Activated T-helper 17 cell treated with anti-CD3 and anti-CD28 coated beads, Interleukin-2, amount 50 U/mL, for 72 hours (primary cell): ENCODE measurements at regions not wholly inside any gene's neighbourhood (a gene's known extent, or its start where the extent isn't known, plus 50 kb on each side); places are given as distances from the start of the nearest gene placed in this dataset.
"Not testable (repeated sequence)": the region's sequence is repeated elsewhere in the genome, so short reads cannot be mapped to it uniquely, and the experiment has no call there.

ENCODE experiments used
- ATAC-seq: fragments of 150-1000 bp; cut with Tn5 transposase; replicated peaks from 2 replicates; pipeline ENCODE4 v1.10.0; 2021; ENCODE audit warnings: mild to moderate bottlenecking, moderate library complexity
- H3K27ac Mint-ChIP-seq: one replicate; pipeline ENCODE4 v1.8.0; 2022; ENCODE audit warnings: mixed read lengths
- H3K27me3 Mint-ChIP-seq: one replicate; pipeline ENCODE4 v1.8.0; 2022; ENCODE audit warnings: mixed read lengths
- H3K36me3 Mint-ChIP-seq: one replicate; pipeline ENCODE4 v1.8.0; 2022; ENCODE audit warnings: low read depth, mild to moderate bottlenecking, mixed read lengths
- H3K4me1 Mint-ChIP-seq: one replicate; pipeline ENCODE4 v1.8.0; 2022; ENCODE audit warnings: mixed read lengths
- H3K4me3 Mint-ChIP-seq: one replicate; pipeline ENCODE4 v1.8.0; 2022; ENCODE audit warnings: mild to moderate bottlenecking, mixed read lengths
- H3K9me3 Mint-ChIP-seq: one replicate; pipeline ENCODE4 v1.8.0; 2022; ENCODE audit warnings: mixed read lengths

- H3K27me3 Mint-ChIP-seq = no peaks in the 10 kb centered on the region
- H3K9me3 Mint-ChIP-seq = no peaks in the 10 kb centered on the region
- no peaks in the 10 kb centered on the region for H3K4me1 Mint-ChIP-seq
- no peaks in the 10 kb centered on the region for H3K36me3 Mint-ChIP-seq
- no peak for ATAC-seq
- H3K4me3 Mint-ChIP-seq = no peak overlapping the region
- no peak overlapping the region for H3K27ac Mint-ChIP-seq
Observed at GRCh38 chr4:164307262-164307661, 446.7 kb upstream of the SMIM31 start.

DNA sequence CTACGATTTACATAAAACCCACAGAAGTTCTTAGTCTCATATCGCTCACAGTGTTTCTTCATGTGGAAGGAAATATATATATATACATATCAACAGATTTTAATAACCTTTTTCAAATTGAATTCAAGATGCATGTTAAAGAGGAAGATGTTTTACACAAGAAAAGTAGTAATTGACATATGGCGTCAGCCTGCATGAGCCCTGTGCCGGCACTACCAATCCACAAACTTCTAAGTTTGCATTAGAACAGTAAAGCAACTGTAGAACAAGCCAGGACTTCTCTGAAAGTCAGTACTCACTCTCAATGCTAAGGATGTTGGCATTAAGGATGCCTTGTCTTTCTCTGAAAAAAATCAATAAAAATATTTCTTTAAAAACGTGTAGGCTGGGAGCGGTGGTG, 441.3 kb upstream of the SMIM31 start:
- Mint-ChIP-seq H3K27me3 (no peaks in the 10 kb centered on the region), H3K27ac (no peak overlapping the region), H3K4me1 (no peaks in the 10 kb centered on the region), H3K9me3 (no peaks in the 10 kb centered on the region), H3K4me3 (no peak overlapping the region), H3K36me3 (no peaks in the 10 kb centered on the region)
- no peak for ATAC-seq

- ATAC-seq = no peak
Observed at GRCh38 chr4:164313853-164314252, 440.1 kb upstream of the SMIM31 start.

DNA sequence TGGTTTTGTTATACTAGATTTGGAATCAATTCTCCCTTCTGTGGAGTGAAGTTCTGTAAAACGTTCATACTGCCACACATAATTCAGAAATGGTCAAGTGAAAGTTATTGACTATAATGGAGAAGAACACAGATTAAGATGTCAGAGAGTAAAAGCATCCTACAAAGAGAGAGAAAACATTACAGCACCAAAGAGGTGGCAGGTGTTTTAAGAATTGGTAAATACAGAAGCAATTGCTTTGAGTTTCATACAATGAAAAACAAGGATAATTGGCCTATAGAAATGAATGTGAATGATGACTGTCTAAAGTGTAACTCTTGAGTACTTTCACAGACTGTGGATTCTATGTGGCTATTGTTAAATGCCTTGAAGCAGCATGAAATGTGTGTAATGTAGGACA, 435.6 kb upstream of the SMIM31 start:
- ATAC-seq = no peak
- H3K9me3 Mint-ChIP-seq = no peaks in the 10 kb centered on the region
- H3K4me3 Mint-ChIP-seq = no peak overlapping the region
- no peaks in the 10 kb centered on the region for H3K4me1 Mint-ChIP-seq
- no peaks in the 10 kb centered on the region for H3K36me3 Mint-ChIP-seq
- H3K27me3 Mint-ChIP-seq = no peaks in the 10 kb centered on the region
- no peak overlapping the region for H3K27ac Mint-ChIP-seq

More at GRCh38 chr4:164313853-164314252, 440.1 kb upstream of the SMIM31 start:
- Mint-ChIP-seq H3K4me3 (no peak overlapping the region), H3K27me3 (no peaks in the 10 kb centered on the region), H3K36me3 (no peaks in the 10 kb centered on the region), H3K9me3 (no peaks in the 10 kb centered on the region), H3K4me1 (no peaks in the 10 kb centered on the region), H3K27ac (no peak overlapping the region)

DNA sequence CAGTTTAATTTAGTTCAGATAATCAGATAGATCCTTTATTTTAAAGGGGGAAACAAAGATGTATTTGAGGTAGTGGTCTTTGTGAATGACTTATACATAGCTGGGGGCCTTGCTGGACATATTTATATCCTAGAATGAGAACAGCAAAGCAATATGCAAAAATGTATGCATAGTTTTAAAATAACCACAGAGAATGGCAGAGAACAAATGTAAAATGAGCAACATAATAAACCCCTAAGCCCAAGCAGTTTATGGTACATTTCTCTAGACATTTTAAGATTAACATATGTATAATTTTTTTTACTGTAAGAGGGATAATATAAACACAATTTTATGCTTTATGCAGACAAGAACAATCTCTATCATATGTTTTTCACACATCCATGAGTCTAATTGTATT, 434.2 kb upstream of the SMIM31 start:
- no peak overlapping the region for H3K27ac Mint-ChIP-seq
- no peaks in the 10 kb centered on the region for H3K4me1 Mint-ChIP-seq
- H3K9me3 Mint-ChIP-seq = no peaks in the 10 kb centered on the region
- no peak overlapping the region for H3K4me3 Mint-ChIP-seq
- no peaks in the 10 kb centered on the region for H3K36me3 Mint-ChIP-seq
- H3K27me3 Mint-ChIP-seq = no peaks in the 10 kb centered on the region
- no peak for ATAC-seq

DNA sequence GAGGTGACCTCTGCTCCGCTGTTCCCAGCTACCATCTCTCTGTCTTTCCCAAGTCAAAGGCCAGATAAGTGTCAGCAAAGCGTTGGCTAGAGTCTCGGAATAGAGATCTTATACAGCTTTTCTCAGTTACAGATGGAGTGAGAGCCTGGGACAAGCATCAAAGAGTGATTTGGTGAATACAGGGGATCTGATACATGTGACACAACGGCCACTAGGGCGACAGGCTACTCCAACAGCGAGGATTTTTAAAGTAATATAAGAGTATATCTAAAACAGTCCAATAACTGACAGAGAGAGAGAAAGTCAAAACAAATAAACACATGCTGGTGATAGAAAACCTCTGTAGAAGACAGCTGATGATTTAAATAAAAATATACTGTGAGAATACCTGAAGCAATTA, 433.1 kb upstream of the SMIM31 start:
- Mint-ChIP-seq H3K36me3 (no peaks in the 10 kb centered on the region), H3K4me3 (no peak overlapping the region), H3K4me1 (no peaks in the 10 kb centered on the region), H3K27ac (no peak overlapping the region), H3K27me3 (no peaks in the 10 kb centered on the region), H3K9me3 (no peaks in the 10 kb centered on the region)
- no peak for ATAC-seq

GRCh38 chr4:164326056-164326455, 427.9 kb upstream of the SMIM31 start:
- Mint-ChIP-seq H3K36me3 (no peaks in the 10 kb centered on the region), H3K9me3 (no peaks in the 10 kb centered on the region), H3K4me3 (no peak overlapping the region), H3K27ac (no peak overlapping the region), H3K27me3 (peaks cover 4% of the 10 kb centered on the region), H3K4me1 (no peaks in the 10 kb centered on the region)
- ATAC-seq = no peak

GRCh38 chr4:164337219-164337944, 416.5 kb upstream of the SMIM31 start:
- H3K4me3 Mint-ChIP-seq = no peak overlapping the region
- H3K9me3 Mint-ChIP-seq = peaks cover 5% of the 10 kb centered on the region
- ATAC-seq = no peak
- H3K36me3 Mint-ChIP-seq = no peaks in the 10 kb centered on the region
- H3K27me3 Mint-ChIP-seq = peaks cover 4% of the 10 kb centered on the region
- H3K4me1 Mint-ChIP-seq = no peaks in the 10 kb centered on the region
- no peak overlapping the region for H3K27ac Mint-ChIP-seq

DNA sequence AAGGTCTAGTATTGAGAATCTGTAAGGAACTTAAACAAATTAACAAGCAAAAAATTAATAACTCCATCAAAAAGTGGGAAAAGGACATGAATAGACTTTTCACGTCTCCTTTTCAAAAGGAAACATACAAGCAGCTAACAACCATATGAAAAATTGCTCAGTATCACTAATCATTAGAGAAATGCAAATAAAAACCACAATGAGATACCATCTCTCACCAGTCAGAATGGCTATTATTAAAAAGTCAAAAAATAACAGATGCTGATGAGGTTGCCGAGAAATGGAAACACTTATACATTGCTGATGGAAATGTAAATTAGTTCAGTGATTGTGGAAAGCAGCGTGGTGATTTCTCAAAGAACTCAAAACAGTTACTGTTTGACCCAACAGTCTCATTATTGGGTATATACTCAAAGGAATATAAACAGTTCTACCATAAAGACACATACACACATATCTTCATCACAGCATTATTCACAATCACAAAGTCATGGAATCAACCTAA, 410.4 kb upstream of the SMIM31 start:
- Mint-ChIP-seq H3K27me3 (no peaks in the 10 kb centered on the region), H3K9me3 (no peaks in the 10 kb centered on the region), H3K4me3 (no peak overlapping the region), H3K27ac (no peak overlapping the region), H3K36me3 (no peaks in the 10 kb centered on the region), H3K4me1 (no peaks in the 10 kb centered on the region)
- ATAC-seq = no peak

GRCh38 chr4:164345756-164346155, 408.2 kb upstream of the SMIM31 start:
- Mint-ChIP-seq H3K4me3 (no peak overlapping the region), H3K36me3 (no peaks in the 10 kb centered on the region), H3K9me3 (no peaks in the 10 kb centered on the region), H3K27ac (no peak overlapping the region), H3K27me3 (no peaks in the 10 kb centered on the region), H3K4me1 (no peaks in the 10 kb centered on the region)
- no peak for ATAC-seq

DNA sequence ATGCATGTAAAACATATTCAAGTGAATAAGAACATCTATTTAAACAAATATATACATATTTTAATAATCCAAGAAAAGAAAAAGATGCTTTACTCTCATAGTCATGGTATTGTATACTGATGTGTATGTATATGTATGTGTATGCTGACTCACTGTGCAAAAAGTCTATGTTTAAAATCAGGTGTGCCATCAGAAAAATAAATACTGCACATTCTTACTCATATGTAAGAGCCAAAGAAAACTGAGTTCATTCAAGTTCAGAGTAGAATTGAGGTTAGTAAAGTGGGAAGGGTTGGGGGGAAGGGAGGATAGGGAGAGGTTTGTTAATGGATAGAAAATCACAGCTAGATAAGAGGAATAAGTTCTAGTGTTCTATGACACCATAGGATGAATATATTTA, 403.9 kb upstream of the SMIM31 start:
- H3K27ac Mint-ChIP-seq = no peak overlapping the region
- H3K4me3 Mint-ChIP-seq = no peak overlapping the region
- H3K36me3 Mint-ChIP-seq = no peaks in the 10 kb centered on the region
- H3K9me3 Mint-ChIP-seq = no peaks in the 10 kb centered on the region
- no peaks in the 10 kb centered on the region for H3K27me3 Mint-ChIP-seq
- H3K4me1 Mint-ChIP-seq = no peaks in the 10 kb centered on the region
- ATAC-seq = no peak

- not testable (repeated sequence) for H3K4me3 Mint-ChIP-seq, H3K27me3 Mint-ChIP-seq, H3K9me3 Mint-ChIP-seq, H3K27ac Mint-ChIP-seq, ATAC-seq, H3K4me1 Mint-ChIP-seq, H3K36me3 Mint-ChIP-seq
Observed at GRCh38 chr4:164350716-164351115, 403.2 kb upstream of the SMIM31 start.

- Mint-ChIP-seq H3K27ac (no peak overlapping the region), H3K27me3 (no peaks in the 10 kb centered on the region), H3K36me3 (no peaks in the 10 kb centered on the region), H3K9me3 (no peaks in the 10 kb centered on the region), H3K4me1 (no peaks in the 10 kb centered on the region), H3K4me3 (no peak overlapping the region)
- no peak for ATAC-seq
Observed at GRCh38 chr4:164357957-164358356, 396.0 kb upstream of the SMIM31 start.

DNA sequence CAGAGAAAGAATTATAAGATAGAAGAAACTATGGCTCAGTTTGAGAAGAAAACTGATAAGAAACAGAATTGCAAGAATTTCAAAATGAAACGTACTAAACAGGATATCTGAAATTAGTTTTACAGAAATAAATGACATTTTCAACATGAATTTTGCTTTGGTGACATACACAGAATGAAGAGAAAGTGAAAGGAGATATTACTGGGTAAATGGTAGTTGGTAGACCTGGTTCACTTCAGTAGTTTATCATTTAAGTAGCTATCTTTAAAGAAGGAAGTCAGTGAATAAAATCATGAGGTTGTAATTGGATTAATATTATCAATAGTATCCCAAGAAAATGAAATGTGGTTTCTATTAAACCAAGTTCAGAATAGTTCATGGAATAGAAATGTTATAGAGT, 395.5 kb upstream of the SMIM31 start:
- no peak for ATAC-seq
- no peaks in the 10 kb centered on the region for H3K27me3 Mint-ChIP-seq
- H3K4me1 Mint-ChIP-seq = no peaks in the 10 kb centered on the region
- no peaks in the 10 kb centered on the region for H3K9me3 Mint-ChIP-seq
- H3K36me3 Mint-ChIP-seq = no peaks in the 10 kb centered on the region
- H3K27ac Mint-ChIP-seq = no peak overlapping the region
- no peak overlapping the region for H3K4me3 Mint-ChIP-seq

GRCh38 chr4:164359881-164360280, 394.1 kb upstream of the SMIM31 start:
- ATAC-seq = no peak
- no peak overlapping the region for H3K27ac Mint-ChIP-seq
- no peak overlapping the region for H3K4me3 Mint-ChIP-seq
- no peaks in the 10 kb centered on the region for H3K9me3 Mint-ChIP-seq
- no peaks in the 10 kb centered on the region for H3K36me3 Mint-ChIP-seq
- H3K27me3 Mint-ChIP-seq = no peaks in the 10 kb centered on the region
- H3K4me1 Mint-ChIP-seq = no peaks in the 10 kb centered on the region

DNA sequence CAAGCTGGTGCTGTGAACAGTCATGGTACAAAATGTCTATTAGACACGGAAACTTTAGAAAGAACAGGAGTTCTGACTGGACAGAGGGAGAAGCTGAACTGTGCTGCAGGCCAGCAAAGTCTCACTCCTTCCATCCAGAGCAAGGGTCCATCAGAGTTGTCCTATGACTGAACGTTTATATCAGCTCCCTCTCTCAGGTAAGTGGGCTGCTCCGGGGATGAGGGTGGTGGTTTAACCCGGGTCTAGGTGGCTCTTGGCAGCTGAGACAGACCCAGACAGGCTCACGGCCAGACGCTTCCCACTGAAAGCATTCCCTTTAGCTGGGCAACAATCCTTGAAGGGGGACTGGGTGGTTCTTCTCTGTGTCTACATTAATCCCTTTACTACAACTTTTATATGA, 385.0 kb upstream of the SMIM31 start:
- no peaks in the 10 kb centered on the region for H3K36me3 Mint-ChIP-seq
- H3K27me3 Mint-ChIP-seq = no peaks in the 10 kb centered on the region
- H3K4me1 Mint-ChIP-seq = no peaks in the 10 kb centered on the region
- no peaks in the 10 kb centered on the region for H3K9me3 Mint-ChIP-seq
- H3K4me3 Mint-ChIP-seq = no peak overlapping the region
- H3K27ac Mint-ChIP-seq = no peak overlapping the region
- no peak for ATAC-seq
